ENCODE measurements at regions not wholly inside any gene's neighbourhood (a gene's known extent, or its start where the extent isn't known, plus 50 kb on each side); places are given as distances from the start of the nearest gene placed in this dataset.

DNA sequence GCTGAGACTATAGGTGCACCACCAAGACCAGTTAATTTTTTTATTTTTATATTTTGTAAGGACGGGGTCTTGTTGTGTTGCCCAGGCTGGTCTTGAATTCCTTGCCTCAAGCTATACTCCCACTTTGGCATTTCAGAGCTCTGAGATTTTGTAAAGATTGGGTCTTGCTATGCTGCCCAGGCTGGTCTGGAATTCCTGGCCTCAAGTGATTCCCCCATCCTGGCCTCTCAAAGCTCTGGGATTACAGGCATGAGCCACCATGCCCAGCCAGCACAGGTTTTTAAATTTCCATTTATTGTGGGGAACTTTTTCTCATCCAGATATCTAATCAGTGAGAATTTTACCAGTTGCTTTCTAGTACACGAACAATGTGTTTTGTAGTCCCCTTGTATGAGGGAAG lies 156.1 kb upstream of the VLDLR start:
- in situ Hi-C loops (cut with MboI) (no loop called here), intact Hi-C loops (cut with micrococcal nuclease; ENCODE audit: unreplicated experiment) (loop anchor here (5.0 kb wide), 3 partner anchors 157 to 377 kb away; partner anchors contain the start of genes PUM3 and VLDLR)
- ATAC-seq (no peak), DNase-seq (ENCODE audit: low read depth, low spot score) (no peak), FAIRE-seq (no peak)
- Histone ChIP-seq H3K27ac (ENCODE audit: control insufficient read depth, insufficient read depth) (no peak overlapping the region), H4K20me1 (ENCODE audit: control insufficient read depth, insufficient read depth) (no peaks in the 10 kb centered on the region), H3K4me1 (ENCODE audit: control insufficient read depth, insufficient read depth, low read length) (peaks cover 6% of the 10 kb centered on the region; the same call in 1 of the 2 replicates), H3K27me3 (replicated peaks in 1 of 2; ENCODE audit: control insufficient read depth in 2 of 2, insufficient read depth in 2 of 2, low read length in 1 of 2) (no peaks in the 10 kb centered on the region), H3K79me2 (ENCODE audit: control insufficient read depth, insufficient read depth, low read length) (no peaks in the 10 kb centered on the region), H3K4me2 (ENCODE audit: control insufficient read depth, insufficient read depth) (no peak overlapping the region), H2AFZ (ENCODE audit: control insufficient read depth, low read depth, low read length) (no peak overlapping the region), H3K4me3 (no peak overlapping the region), H3K9ac (ENCODE audit: control insufficient read depth, insufficient read depth, low read length) (no peak overlapping the region), H3K9me3 (replicated peaks; ENCODE audit: control insufficient read depth, insufficient read depth, low read length) (no peaks in the 10 kb centered on the region), H3K36me3 (ENCODE audit: control insufficient read depth in 2 of 2, insufficient read depth in 2 of 2, low read length in 1 of 2) (no peaks in the 10 kb centered on the region)
- no peak for TF ChIP-seq GABPA (IDR thresholded peaks at IDR 0.05; ENCODE audit: low read depth)
- TF ChIP-seq CHD2 (IDR thresholded peaks at IDR 0.05; ENCODE audit: borderline replicate concordance, low read depth, low read length): no peak
- TF ChIP-seq, protein P1, sequence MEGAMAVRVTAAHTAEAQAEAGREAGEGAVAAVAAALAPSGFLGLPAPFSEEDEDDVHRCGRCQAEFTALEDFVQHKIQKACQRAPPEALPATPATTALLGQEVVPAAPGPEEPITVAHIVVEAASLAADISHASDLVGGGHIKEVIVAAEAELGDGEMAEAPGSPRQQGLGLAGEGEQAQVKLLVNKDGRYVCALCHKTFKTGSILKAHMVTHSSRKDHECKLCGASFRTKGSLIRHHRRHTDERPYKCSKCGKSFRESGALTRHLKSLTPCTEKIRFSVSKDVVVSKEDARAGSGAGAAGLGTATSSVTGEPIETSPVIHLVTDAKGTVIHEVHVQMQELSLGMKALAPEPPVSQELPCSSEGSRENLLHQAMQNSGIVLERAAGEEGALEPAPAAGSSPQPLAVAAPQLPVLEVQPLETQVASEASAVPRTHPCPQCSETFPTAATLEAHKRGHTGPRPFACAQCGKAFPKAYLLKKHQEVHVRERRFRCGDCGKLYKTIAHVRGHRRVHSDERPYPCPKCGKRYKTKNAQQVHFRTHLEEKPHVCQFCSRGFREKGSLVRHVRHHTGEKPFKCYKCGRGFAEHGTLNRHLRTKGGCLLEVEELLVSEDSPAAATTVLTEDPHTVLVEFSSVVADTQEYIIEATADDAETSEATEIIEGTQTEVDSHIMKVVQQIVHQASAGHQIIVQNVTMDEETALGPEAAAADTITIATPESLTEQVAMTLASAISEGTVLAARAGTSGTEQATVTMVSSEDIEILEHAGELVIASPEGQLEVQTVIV (IDR thresholded peaks at IDR 0.05; ENCODE audit: borderline replicate concordance, partially characterized antibody): no peak
- no peak for TF ChIP-seq SMARCA5 (IDR thresholded peaks at IDR 0.05)
- no peak for TF ChIP-seq NFYB (IDR thresholded peaks at IDR 0.05; ENCODE audit: insufficient read depth, low read depth, low read length)
- no peak for TF ChIP-seq RUNX3 (IDR thresholded peaks at IDR 0.05; ENCODE audit: low read length)
- no peak for TF ChIP-seq RBBP5 (conservative IDR thresholded peaks at IDR 0.05)
- TF ChIP-seq ELK1 (IDR thresholded peaks at IDR 0.05; ENCODE audit: low read depth, low read length): no peak
- no peak for TF ChIP-seq IRF4 (IDR thresholded peaks at IDR 0.05; ENCODE audit: low read depth, low read length)
- no peak for TF ChIP-seq SP1 (IDR thresholded peaks at IDR 0.05; ENCODE audit: low read depth, low read length)
- no peak for TF ChIP-seq HCFC1 (IDR thresholded peaks at IDR 0.05; ENCODE audit: low read length)
- TF ChIP-seq KDM1A (IDR thresholded peaks at IDR 0.05; ENCODE audit: borderline replicate concordance): no peak
- no peak for TF ChIP-seq ETV6 (conservative IDR thresholded peaks at IDR 0.05 in 1 of 2, IDR thresholded peaks at IDR 0.05 in 1 of 2; ENCODE audit: borderline replicate concordance in 1 of 2, low read depth in 1 of 2)
- TF ChIP-seq BCL11A (IDR thresholded peaks at IDR 0.05; ENCODE audit: low read depth, low read length): no peak
- TF ChIP-seq, protein P2, sequence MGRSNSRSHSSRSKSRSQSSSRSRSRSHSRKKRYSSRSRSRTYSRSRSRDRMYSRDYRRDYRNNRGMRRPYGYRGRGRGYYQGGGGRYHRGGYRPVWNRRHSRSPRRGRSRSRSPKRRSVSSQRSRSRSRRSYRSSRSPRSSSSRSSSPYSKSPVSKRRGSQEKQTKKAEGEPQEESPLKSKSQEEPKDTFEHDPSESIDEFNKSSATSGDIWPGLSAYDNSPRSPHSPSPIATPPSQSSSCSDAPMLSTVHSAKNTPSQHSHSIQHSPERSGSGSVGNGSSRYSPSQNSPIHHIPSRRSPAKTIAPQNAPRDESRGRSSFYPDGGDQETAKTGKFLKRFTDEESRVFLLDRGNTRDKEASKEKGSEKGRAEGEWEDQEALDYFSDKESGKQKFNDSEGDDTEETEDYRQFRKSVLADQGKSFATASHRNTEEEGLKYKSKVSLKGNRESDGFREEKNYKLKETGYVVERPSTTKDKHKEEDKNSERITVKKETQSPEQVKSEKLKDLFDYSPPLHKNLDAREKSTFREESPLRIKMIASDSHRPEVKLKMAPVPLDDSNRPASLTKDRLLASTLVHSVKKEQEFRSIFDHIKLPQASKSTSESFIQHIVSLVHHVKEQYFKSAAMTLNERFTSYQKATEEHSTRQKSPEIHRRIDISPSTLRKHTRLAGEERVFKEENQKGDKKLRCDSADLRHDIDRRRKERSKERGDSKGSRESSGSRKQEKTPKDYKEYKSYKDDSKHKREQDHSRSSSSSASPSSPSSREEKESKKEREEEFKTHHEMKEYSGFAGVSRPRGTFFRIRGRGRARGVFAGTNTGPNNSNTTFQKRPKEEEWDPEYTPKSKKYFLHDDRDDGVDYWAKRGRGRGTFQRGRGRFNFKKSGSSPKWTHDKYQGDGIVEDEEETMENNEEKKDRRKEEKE (IDR thresholded peaks at IDR 0.05): no peak
- TF ChIP-seq POLR2A (IDR thresholded peaks at IDR 0.05; ENCODE audit: low read depth, low read length): no peak
- TF ChIP-seq HSF1 (IDR thresholded peaks at IDR 0.05; ENCODE audit: low read depth, low read length): no peak
- CTCF ChIA-PET: interaction anchor here (0.7 to 1.9 kb wide), 7 partner anchors 11 to 373 kb away, joined by 3 to 7 read pairs (median 4); no protein-coding TSS in a partner anchor
- POLR2A ChIA-PET: interaction anchor here (0.5 kb wide), 1 partner anchor 258 kb away, joined by 7 read pairs; no protein-coding TSS in a partner anchor
- SMC1A ChIA-PET (ENCODE audit: uncharacterized antibody, unreplicated experiment): interaction anchor here (0.7 to 2.0 kb wide), 20 partner anchors 11 to 263 kb away, joined by 3 to 10 read pairs (median 3); no protein-coding TSS in a partner anchor
- RAD21 ChIA-PET (ENCODE audit: unreplicated experiment): interaction anchor here (0.9 to 2.8 kb wide), 9 partner anchors 9 to 378 kb away, joined by 4 to 24 read pairs (median 7); partner anchors contain the start of gene PUM3
- WGBS (ENCODE audit: insufficient coverage, insufficient replicate concordance, low lambda C conversion rate, missing lambda C conversion rate): 52% methylated on average over 2 of the region's 2 CpGs
- BruUV-seq (replicated peaks): no TSS peak
